ENCODE measurements at regions not wholly inside any gene's neighbourhood (a gene's known extent, or its start where the extent isn't known, plus 50 kb on each side); places are given as distances from the start of the nearest gene placed in this dataset.
"Not testable (repeated sequence)": the region's sequence is repeated elsewhere in the genome, so short reads cannot be mapped to it uniquely, and the experiment has no call there.

DNA sequence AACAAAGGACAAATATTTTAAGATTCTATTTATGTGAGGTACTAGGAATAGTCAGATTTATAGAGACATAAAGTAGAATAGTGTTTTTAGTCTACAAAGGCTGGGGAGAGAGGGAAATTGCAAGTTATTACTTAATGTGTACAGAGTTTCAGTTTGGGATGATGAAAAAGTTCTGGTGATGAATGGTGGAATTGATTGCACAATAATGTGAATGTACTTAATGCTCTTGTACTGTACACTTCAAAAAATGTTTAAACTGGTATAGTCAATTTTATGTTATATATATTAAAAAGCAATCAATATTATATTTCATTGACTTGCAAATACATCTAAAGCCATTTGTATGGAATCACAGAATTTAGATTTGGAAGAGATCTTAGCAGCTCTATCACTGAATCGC, 213.4 kb downstream of the PPP1R3A start:
- no peak for DNase-seq

DNA sequence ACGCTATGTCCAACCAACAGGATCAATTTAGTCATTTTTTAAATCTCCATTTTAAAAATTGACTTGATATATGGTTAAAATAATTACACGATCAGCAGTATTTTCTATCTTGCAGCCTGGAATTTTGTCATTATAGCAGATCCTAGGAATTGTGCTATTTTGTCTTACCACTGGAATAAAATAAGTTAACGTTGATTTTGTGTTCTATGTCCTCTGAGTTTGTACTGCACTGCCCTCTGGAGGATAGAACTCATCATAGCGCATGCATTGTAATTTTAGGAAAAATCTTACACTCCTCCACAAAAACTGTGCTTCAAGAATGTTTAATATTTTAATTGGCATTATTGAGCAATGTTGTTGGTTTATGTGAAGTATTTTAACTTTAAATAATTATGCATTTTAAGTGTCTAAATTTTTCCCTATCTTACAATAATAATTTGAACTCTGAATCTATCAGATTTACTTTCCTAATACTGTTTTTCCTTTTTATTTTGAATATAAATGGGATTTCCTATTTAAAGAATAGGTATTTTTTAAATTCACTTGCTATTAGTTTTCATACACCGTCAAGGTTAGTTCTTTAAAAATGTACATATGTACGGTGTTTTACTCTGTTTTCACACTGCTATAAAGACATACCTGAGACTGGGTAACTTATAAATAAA, 220.1 kb downstream of the PPP1R3A start:
- DNase-seq: peak; percentile 40

DNA sequence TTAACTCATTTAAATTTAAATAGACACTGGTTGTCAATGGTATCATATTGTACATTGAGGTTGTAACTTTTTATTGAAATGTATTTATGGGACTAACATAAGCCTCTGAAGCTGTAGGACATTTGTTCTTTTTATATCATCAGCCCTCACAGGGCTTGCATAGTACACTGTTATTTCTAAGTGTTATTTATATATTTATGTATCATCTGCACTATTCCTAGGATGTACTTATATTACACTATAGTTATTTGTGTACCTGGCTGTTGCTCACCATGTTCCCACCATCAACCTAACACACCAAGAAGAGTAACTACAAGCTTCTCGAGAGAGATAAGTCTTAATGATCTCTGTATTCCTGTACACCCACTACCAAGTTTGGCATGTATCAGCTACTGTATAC, 224.7 kb downstream of the PPP1R3A start:
- DNase-seq: no peak

DNA sequence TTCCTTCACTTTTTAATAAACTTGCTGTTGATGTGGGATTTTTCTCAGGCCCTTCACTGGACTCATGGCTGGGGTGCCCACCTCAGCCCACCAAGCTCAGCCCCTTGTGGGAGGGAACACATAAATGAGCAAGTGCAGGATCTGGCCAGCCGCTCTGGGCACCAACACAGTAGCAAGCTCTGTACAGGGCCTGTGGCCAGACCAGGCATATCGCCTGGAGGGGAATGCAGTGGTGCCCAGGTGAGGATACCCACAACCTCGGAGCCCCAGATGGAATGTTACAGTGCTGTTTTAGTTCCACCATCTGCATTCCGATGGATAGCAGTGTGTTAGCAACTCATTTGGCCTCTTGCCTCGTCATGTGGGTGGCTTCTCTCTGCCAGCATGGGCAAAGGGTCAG, 234.6 kb downstream of the PPP1R3A start:
- no peak for DNase-seq

DNA sequence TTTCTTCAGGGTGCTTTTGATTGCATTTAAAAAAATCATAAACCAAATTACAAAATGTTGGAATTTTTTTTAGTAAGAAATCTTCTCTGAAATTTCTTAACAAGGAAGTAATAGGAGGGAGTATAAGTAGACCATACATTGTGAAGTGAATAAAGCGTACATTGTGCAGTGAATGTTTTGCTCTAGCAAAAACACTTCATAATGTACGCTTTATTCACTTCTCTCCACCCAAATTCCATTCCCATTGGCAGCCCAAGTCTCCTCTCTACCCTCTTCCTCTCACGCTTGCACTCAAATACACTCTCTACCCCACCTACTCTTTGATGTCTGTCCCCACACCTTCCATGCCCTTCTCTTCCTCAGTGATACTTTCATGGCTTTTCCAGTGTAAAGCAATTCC, 241.0 kb downstream of the PPP1R3A start:
- DNase-seq: no peak

DNA sequence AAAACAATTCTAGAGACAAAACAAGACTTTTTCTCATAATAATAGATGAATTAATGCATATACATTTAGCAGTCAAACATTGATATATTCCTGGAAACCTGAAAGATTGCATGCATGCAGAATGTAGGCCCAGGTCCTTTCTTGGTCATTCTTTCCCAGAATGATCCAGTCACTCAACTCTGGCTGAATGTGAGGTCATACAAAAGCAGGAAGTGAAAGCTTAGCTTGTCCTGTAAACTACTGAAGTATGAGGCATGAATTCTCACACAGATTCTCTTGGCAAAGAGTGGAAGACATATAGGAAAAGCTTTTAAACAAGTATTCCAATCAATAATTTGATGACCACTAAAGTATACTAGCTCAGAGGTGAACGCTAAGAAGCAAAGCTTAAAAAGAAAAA, 253.9 kb downstream of the PPP1R3A start:
- DNase-seq: no peak

DNA sequence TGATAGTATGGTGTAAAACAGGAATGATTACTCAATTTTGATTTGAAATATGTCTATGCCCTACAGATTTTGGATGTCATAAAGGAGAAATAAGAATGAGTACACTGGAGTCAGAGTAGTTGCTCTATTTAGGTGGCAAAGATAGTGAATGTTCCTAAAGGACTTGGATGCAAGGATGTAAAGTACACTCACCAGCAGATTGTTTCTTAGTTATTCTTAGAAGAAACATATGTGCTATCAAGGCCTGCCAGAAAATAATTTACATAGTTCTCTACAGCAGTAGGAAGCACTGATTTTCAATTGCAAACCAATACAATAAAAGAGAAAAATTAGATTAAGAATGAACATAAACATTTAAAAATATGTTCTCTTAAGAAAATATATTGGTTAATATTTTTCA, 259.4 kb downstream of the PPP1R3A start:
- no peak for DNase-seq

DNA sequence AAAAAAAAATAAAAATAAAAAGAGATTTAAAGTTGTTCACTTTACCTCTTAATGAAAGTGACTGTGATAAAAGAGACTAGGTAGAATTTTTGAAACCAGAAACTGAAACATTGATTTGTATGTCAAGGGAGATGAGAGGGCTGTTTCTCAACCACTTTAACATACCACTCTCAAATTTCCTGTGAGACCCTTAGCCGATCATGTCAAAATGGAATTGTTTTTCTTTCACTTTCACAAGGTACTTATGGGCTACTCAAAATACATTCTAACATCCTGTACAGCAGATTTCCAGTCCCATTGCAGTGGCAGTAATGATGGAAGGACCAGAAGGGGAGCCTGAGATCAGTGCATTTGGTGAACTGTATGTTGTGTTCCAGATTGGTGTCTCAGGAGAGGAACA, 261.2 kb downstream of the PPP1R3A start:
- no peak for DNase-seq

DNA sequence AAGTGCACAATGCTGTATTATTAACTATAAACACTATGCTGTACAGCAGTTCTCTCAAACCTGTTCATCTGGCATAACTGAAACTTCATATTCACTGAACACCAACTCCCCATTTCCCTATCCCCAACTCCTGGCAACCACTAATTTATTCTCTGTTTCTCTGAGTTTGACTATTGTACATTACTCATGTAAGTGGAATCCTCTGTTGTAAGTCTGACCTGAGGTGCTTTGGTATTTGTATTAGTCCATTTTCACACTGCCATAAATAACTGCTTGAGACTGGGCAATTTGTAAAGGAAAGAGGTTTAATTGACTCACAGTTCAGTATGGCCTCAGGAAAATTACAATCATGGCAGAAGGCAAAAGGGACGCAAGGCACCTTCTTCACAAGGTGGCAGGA, 266.3 kb downstream of the PPP1R3A start:
- DNase-seq: no peak

DNA sequence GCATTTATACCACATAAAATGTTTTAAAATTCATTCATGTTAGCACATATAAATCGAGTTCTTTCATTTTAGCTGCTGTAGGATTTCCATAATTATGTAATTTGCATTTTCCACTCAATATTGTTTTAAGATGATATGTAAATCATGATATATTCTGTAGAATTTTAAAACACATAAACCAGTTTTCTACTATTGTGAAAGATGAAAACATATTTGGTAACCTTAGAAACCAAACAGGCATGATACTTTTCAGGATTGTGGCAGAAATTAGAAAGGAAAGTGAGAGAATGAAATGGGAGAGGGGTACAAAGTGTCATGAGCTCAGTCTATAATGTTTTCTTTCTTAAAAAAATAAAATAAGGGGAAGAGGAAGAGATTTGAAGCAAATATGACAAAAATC, 269.3 kb downstream of the PPP1R3A start:
- no peak for DNase-seq

DNA sequence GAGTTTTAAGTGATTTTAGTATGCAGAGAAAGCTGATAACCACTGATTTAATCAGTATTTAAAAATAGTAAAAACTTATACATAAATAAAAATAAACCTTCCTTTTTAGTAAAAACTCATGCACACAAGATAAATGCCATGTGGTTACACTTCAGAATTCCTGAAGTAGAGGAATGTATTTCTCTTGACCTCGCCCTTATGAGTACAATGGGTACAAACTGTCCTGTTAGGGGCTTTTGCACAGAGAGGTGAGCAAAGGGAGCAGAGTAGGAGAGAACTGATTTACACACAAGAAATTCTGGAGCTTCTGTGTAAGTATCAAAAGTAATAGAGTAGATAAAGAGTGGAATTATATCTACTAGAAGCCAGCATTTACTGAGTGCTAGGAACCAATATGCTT, 279.6 kb downstream of the PPP1R3A start:
- DNase-seq: no peak

DNA sequence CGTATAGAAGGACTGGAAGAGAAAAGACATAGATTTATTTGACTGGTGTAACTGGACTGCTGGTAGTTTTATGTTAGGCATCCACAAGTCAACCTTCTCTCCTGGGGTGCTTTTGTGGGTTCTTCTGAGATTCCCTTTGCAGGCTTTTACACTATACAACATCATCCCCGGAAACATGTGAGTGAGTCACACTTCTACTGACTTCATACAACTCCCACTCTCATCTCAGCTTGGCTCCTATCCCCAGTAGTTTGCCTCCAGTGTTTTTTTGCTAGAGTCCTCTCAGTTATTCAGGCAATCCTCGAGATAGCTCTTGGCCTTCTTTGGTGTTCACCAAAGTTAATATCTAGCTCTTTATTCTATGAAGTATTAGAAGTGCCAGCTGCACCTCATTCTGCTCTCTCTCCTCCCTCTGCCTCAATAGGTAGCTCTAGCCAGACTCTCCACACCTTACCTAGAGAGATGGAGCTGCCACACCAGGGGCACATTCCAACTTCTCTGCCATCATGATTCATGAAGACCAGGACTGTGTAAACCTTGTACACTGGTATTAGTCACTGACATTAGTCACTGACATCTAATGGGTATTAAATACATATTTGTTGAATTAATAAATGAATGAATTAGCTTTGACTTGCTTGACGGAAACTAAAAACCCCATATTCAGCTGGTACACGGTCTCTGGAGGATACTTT, 281.9 kb downstream of the PPP1R3A start:
- DNase-seq: no peak

DNA sequence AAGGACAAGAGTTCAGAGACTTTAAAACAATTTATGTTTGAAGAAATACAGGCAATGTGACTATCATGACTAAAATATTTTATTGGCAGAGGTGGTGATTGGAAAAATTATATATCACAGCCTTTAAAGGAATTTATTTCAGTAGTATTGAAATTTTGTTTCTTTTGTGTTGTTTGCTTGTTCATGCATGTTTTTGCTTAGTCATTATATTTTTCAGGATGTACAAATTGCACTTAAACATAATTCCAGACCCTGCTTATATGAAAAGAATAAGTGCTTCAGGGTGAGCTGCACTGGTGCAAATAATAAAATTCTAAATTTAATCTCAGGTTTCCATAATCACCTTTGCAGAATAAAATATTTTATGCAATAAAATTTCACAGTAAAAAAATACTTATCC, 283.3 kb downstream of the PPP1R3A start:
- DNase-seq: no peak

DNA sequence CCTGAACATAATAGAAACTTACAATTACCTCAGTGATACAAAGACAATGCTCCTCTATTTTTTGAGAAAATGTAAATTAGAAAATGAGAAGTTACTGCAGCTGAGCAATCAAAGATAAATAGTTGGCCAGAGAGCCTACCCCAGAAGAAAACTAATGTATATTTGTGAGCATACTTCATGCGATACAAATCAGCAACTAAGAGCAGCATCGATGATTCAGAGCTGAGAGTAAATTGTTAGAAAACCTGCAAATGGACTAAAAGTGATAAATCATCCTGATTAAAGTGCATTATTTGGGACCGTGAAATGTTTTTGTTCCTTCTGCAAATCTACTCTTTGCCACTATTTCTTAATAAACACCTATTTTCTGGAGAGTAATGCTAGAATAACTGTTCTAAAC, 285.7 kb downstream of the PPP1R3A start:
- DNase-seq: no peak

DNA sequence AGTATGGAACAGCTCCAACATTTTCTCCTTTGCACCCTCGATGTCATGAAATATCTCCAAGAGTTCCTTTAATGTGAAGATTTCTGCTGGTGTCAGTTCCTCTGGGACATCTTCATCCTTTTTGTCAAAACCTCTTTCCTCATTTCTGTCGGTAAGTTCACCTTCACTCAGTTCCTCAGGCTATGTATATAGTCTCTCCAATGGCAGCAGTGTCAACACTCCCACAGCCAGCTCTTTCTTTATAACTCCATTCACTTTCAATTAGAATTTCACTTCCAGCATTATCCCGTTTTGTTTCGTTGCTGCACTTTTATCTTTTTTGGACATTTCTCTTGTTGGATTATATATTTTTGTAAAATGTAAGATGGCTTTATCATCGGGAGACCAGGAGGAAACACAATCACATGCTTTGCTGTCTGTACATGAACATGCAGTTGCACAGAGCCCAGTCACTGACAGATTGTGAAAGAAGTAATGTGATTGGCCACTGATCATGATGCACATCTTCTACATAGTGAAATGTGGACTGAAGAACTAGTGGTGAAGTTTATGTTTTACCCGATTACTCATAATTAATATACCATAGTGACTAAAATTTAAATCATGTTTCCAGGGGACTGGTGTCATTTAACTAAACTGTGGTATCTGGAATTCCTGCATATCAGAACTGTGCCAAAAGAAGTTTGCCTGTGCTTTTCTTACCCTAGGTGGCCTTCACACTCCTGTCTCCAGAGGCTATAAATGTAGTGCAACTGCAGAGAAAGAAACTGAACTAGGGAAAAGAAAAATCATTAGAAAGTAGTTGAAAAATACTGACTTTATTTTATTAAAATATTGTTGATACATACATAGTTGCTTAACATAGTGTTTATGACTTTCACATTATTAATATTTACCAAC, 289.6 kb downstream of the PPP1R3A start:
- DNase-seq: no peak

DNA sequence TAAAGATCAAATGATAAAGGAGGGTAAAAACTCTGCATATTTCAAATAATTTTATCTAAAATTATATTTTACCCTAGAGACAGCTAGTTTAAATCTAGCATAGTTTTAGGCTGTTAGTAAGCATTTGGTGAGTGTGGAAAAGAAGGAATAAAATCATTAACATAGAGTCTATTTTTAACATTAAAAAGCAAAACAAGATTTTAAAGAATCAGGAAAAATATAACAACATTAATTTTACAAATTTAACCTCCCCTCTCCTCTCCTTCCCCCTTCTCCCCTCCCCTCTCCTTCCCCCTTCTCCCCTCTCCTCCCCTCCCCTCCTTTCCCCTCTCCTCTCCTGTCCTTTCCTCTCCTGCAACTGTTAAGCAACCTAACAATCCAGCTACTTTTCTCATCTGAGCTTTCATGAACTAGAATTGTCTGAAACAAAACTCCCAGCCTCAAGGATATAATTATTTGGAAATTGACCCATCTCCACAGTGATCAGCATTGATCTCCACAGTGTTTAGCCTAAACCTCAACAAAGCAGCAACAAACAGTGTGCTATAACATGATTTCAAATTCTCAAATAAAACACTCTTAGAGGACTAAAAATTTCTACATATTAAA, 293.2 kb downstream of the PPP1R3A start:
- no peak for DNase-seq

DNA sequence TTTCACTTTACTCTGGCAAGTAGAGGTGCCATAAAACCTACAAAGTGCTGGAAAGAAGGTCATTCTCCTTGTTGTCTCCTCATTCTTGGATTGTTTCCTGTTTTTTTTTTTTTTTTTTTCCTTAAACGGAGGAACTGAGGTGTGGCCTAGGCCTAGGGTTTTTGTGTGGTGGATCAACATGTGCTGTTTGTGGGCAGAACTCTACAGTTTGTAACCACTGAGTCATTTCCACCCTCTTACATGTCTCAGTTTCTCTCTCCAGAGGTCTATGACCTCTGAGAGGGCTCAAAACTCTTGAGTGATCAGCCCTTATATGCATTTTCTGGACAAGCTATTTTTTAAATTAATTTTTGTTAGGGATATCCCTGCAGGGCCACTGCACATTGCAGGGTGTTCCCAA, 296.0 kb downstream of the PPP1R3A start:
- DNase-seq: no peak

DNA sequence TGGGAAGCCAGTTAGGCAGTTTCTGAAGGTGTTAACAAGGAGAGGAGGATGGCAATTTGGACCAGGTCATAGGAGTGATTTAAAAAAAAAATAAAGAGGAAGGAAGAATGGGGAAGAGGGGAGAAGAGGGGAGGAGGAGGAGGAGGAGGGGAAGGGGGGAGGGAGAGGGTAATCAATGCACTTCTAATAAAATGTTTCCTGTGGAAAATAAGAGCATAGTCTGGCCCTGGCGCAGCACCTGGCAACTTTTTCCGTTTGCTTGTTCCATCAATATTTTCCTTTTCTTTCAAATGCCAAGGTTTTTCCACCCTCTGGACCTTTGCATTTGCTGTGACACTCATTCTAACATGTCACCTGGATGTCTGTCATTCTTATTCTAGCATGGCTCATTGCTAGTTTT, 308.2 kb downstream of the PPP1R3A start:
- DNase-seq: no peak

DNA sequence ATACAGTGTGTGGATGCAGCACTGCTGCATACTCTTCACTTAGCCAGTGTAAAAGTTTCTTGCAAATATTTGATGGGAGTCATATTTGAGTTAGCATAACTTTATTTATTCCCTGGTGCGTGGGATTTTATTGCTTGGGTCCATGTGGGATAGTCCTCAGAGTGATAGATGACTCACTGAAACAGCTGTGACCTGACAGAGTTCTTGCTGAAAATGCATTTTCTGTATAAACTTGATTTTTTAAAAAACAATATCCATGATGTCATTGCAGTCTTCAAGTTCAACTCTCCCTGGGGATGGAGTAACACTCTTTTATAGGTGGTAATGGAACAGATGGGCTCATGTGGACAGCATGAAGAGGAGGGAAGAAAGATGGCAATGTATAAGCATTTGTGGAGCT, 310.0 kb downstream of the PPP1R3A start:
- DNase-seq: no peak

DNA sequence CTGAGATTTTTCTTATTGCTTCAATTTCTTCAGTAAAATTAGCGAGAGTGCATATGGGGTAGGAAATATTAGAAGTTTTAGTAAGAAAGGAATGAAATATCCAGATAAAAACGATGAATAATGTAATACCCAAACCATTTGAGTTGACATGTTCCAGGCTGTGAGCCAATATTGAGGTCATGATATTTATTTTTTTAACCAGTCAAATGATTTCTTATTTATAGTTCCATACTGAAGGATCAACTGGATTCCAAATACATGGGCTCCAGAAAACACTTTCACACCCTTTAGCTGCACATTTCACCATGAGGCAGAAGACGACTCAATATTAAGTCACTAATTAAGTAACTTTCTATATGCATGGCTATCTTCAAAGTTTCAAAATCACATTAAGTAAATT, 312.5 kb downstream of the PPP1R3A start:
- no peak for DNase-seq

DNA sequence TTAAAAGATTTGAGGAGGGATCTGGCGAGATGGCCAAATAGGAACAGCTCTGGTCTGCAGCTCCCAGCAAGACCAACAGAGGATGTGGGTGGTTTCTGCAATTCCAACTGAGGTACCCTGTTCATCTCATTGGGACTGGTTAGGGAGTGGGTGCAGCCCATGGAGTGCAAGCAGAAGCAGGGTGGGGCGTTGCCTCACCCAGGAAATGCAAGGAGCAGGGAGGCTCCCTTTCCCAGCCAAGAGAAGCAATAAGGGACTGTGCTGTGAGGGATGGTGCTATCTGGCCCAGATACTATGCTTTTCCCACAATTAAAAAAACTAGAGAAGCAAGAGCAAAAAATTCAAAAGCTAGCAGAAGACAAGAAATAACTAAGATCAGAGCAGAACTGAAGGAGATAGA, 318.4 kb downstream of the PPP1R3A start:
- not testable (repeated sequence) for DNase-seq

DNA sequence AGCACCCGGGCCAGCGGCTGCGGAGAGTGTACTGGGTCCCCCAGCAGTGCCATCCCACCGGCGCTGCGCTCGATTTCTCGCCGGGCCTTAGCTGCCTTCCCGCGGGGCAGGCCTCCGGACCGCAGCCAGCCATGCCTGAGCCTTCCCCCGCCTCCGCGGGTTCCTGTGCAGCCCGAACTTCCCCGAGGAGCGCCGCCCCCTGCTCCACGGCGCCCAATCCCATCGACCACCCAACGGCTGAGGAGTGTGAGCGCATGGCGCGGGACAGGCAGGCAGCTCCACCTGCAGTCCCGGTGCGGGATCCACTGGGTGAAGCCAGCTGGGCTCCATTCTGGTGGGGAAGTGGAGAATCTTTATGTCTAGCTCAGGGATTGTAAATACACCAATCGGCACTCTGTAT, 325.4 kb downstream of the PPP1R3A start:
- not testable (repeated sequence) for DNase-seq

DNA sequence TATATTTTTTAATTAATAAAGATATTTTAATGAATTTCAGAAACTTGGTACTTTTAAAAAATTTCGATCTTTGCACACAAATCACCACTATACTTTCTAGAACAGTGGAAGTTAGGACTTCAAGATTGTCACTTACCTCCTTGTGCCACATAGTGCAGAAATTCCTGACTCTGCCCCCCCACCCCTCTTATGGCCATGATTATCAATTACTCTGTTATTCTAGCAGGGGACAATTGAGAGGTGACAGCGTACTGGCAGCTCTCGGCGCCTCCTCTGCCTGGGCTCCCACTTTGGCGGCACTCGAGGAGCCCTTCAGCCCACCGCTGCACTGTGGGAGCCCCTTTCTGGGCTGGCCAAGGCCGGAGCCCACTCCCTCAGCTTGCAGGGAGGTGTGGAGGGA, 325.9 kb downstream of the PPP1R3A start:
- not testable (repeated sequence) for DNase-seq

DNA sequence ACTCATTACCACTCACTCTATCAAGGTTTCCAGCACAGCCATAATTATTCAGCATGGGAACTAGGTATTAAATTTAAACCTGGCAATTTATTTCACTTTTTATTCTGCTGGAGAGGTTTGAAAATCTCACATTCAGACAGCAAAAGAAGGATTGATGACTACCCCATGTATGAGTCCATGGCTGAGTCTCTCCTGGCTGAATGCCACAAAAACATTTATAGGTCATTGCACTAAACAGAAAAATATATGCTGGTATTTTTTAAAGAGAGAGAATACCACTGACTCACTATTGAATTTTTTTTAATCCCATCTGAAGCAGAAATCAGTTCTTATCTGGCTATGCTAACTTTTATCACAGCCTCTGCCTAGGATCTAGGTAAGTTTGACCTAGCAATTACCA, 336.3 kb downstream of the PPP1R3A start:
- DNase-seq: no peak
